NB4 (cell line): ENCODE measurements at regions not wholly inside any gene's neighbourhood (a gene's known extent, or its start where the extent isn't known, plus 50 kb on each side); places are given as distances from the start of the nearest gene placed in this dataset.

Experiments used
- MAX ChIP-seq: IDR thresholded peaks from 2 replicates; pipeline ENCODE4 v1.6.1; 2011; ENCODE audit warnings: low read depth, low read length
- MYC ChIP-seq: IDR thresholded peaks from 2 replicates; pipeline ENCODE4 v1.6.1; 2011; ENCODE audit warnings: low read depth, low read length
- POLR2A ChIP-seq: IDR thresholded peaks from 2 replicates; pipeline ENCODE4 v1.6.1; 2011; ENCODE audit warnings: mild to moderate bottlenecking; ENCODE audit not compliant: insufficient read length; ENCODE audit errors: extremely low read depth
- TF ChIP-seq, protein P1 (sequence below): IDR thresholded peaks from one replicate; pipeline ENCODE4 v1.5.1; 2012; ENCODE audit warnings: low read depth, low read length

DNA sequence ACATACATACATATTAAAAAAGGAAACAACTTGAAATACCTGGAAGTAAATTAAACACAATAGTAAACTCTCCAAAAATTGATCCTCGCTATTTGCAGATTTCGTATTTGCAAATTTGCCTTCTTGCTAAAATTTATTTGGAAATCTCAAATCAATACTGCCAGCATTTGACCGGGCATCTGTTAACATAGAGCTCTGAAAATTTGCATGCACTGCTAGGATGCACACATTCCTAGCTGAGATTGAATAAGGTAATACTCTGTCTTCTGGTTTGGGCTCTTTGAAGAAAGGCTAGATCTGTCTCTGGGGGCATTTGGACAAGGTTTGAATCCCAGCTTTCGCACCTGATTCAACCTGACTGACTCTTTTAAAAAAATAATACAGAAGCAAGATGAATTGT, 729.1 kb upstream of the MGAT4C start:
- TF ChIP-seq POLR2A (no peak), MYC (no peak), MAX (no peak)
- TF ChIP-seq, protein P1, sequence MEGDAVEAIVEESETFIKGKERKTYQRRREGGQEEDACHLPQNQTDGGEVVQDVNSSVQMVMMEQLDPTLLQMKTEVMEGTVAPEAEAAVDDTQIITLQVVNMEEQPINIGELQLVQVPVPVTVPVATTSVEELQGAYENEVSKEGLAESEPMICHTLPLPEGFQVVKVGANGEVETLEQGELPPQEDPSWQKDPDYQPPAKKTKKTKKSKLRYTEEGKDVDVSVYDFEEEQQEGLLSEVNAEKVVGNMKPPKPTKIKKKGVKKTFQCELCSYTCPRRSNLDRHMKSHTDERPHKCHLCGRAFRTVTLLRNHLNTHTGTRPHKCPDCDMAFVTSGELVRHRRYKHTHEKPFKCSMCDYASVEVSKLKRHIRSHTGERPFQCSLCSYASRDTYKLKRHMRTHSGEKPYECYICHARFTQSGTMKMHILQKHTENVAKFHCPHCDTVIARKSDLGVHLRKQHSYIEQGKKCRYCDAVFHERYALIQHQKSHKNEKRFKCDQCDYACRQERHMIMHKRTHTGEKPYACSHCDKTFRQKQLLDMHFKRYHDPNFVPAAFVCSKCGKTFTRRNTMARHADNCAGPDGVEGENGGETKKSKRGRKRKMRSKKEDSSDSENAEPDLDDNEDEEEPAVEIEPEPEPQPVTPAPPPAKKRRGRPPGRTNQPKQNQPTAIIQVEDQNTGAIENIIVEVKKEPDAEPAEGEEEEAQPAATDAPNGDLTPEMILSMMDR = no peak
